ENCODE measurements at regions not wholly inside any gene's neighbourhood (a gene's known extent, or its start where the extent isn't known, plus 50 kb on each side); places are given as distances from the start of the nearest gene placed in this dataset.
"Not testable (repeated sequence)": the region's sequence is repeated elsewhere in the genome, so short reads cannot be mapped to it uniquely, and the experiment has no call there.

GRCh38 chr7:106530183-106530582 lies 130.8 kb downstream of the CCDC71L start:
- not testable (repeated sequence) for TF ChIP-seq ZSCAN30 (tag by site-specific recombination; IDR thresholded peaks at IDR 0.05); ZNF670 (tag by site-specific recombination; IDR thresholded peaks at IDR 0.05; ENCODE audit: low read depth); ZNF692 (tag by site-specific recombination; IDR thresholded peaks at IDR 0.05); ZNF639 (tag by site-specific recombination; IDR thresholded peaks at IDR 0.05); CTCF (tag by site-specific recombination; IDR thresholded peaks at IDR 0.05)
